Stimulated activated effector memory CD8-positive, alpha-beta T cell treated with anti-CD3 and anti-CD28 coated beads, Interleukin-12 subunit alpha, Interleukin-12 subunit beta, amount 100 ng/mL, for 72 hours (primary cell): ENCODE measurements at regions not wholly inside any gene's neighbourhood (a gene's known extent, or its start where the extent isn't known, plus 50 kb on each side); places are given as distances from the start of the nearest gene placed in this dataset.

Source experiments
- ATAC-seq: fragments of 150-1000 bp; cut with Tn5 transposase; 2 replicates; pipeline ENCODE4 v1.10.0; 2021
- DNase-seq, 2 donors: peaks; one replicate each; pipeline ENCODE4 v3.0.0; 2021 to 2022; ENCODE audit warnings: low spot score in 2 of 2
- H3K27ac Mint-ChIP-seq: one replicate; pipeline ENCODE4 v1.8.0; 2022; ENCODE audit warnings: mild to moderate bottlenecking, mixed read lengths
- H3K36me3 Mint-ChIP-seq: one replicate; pipeline ENCODE4 v1.8.0; 2022; ENCODE audit warnings: mild to moderate bottlenecking, mixed read lengths
- H3K4me1 Mint-ChIP-seq: one replicate; pipeline ENCODE4 v1.8.0; 2022; ENCODE audit warnings: mixed read lengths
- H3K4me3 Mint-ChIP-seq: one replicate; pipeline ENCODE4 v1.8.0; 2022; ENCODE audit warnings: mild to moderate bottlenecking, mixed read lengths
- H3K9me3 Mint-ChIP-seq: one replicate; pipeline ENCODE4 v1.8.0; 2022; ENCODE audit warnings: mixed read lengths

DNA sequence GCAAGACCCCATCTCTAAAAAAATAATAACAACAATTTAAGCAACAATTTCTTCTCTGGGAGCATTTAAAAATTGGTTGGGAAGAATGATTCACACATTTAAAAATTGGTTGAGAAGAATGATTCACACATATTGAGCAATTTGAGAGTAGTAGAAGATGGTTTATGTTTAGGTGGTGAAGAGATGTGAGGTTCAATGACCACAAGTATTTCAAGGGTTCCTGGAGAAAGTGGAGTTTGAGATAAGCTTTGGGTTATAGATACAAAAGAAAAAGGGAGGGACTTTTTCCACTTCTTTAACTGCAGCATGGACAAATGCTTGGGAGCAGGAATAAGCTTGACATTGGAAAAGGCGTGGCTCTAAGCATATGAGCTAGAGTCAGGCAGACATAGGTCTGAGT, 145.7 kb upstream of the NPHP3 start:
- Mint-ChIP-seq H3K4me1 (no peaks in the 10 kb centered on the region), H3K36me3 (no peaks in the 10 kb centered on the region), H3K27ac (no peak overlapping the region), H3K4me3 (no peak overlapping the region), H3K9me3 (no peaks in the 10 kb centered on the region)
- no peak for DNase-seq
- ATAC-seq = no peak

DNA sequence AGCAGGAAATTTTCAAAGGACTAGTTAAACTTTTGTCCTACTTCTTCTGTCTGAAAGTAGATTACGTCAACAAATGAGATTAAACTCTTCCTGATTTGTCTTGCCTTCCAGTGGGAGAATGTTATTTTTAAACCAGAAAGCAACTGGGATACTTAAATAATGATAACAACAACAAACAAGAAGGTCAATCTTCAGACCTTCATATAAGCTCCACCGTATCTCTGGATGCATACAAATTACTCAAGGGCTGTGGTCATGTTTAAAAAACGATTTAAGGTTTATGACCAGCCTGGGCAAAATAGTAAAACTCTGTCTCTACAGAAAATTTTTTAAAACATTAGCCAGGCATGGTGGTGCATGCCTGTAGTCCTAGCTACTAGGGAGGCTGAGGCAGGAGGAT, 145.3 kb upstream of the NPHP3 start:
- no peak for DNase-seq
- Mint-ChIP-seq H3K4me3 (no peak overlapping the region), H3K27ac (no peak overlapping the region), H3K36me3 (no peaks in the 10 kb centered on the region), H3K4me1 (no peaks in the 10 kb centered on the region), H3K9me3 (no peaks in the 10 kb centered on the region)
- no peak for ATAC-seq

DNA sequence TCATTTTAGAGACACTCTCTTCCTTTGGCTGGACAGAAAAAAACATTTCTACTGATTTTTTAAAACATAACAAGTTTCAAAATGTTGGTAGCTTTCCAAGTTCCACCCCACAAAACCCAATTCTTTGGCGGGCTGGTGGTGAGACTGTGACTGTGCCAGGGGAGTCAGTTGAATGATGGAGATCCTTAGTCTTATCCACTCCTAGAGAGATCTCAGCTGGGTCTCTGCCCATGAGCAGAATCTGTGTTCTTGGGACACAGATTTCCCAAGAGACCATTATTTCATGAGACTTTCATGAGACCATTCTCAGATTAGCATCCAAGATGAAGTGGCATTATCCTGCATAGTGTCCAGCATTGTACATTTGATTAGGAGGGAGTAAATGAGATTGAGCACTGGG, 135.1 kb upstream of the NPHP3 start:
- no peak overlapping the region for H3K27ac Mint-ChIP-seq
- no peaks in the 10 kb centered on the region for H3K9me3 Mint-ChIP-seq
- no peaks in the 10 kb centered on the region for H3K36me3 Mint-ChIP-seq
- no peak for ATAC-seq
- no peak overlapping the region for H3K4me3 Mint-ChIP-seq
- H3K4me1 Mint-ChIP-seq = no peaks in the 10 kb centered on the region
- DNase-seq = no peak

DNA sequence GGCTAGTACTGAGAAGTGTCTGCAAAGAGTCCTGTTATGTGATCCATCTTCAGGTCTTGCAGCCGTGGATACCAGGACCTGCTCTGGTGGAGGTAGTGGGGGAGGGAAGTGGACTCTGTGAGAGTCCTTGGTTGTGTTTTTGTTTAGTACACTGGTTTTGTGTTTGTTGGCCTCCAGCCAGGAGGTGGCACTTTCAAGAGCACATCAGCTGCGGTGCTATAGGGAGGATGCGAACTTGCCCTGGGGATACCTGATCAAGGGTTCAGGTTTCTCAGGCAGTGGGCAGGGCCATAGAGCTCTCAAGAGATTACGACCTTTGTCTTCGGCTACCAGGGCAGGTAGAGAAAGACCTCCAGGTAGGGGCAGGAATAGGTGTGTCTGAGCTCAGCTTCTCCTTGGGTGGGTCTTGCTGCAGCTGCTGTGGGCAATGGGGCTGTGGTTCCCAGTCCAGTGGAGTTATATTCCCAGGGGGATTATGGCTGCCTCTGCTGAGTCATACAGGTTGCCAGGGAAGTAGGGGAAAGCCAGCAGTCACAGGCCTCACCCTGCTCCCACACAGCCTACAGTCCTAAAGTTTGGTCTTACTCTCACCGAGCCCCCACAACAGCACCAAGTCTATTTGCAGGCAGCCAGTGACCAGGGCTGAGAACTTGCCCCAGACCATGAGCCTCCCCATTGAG, 132.8 kb upstream of the NPHP3 start:
- H3K27ac Mint-ChIP-seq = no peak overlapping the region
- ATAC-seq = no peak

DNA sequence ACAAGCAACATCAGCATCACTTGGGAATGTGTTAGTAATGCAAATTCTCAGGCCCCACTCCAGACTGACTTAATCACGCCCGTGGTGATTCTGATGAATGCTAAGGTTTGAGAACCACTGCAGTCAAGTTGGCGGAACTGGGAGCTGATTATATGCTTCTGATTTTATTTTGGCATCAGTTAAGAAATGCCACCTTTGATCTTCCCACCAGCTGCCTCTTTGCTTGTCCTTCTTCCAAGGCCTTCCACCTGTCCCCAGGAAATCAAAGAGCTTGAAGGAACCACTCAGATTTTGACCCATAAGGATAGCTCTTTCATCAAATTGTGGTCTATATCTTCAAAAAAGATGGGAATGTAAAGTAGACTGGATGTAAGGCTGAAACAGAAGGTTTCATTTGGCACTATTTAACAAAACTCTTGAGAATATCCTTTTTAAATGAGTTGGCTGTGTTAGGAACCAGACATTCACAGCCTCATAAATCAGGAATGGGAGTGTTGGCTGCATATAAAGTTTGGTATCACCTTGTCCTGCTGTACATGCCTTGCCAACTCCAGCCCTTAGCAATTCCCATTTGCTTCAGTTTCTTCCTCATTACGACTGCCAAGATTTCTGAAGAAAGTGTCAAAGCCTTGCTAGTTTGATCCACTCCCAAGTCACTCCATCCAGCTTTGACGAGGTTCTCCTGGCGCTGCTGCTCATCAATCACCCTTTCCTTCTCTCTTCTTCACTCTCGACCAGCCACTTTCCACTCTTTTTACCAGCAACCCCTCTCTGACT, 125.8 kb upstream of the NPHP3 start:
- H3K4me3 Mint-ChIP-seq = no peak overlapping the region
- H3K4me1 Mint-ChIP-seq = no peaks in the 10 kb centered on the region
- ATAC-seq (no peak), DNase-seq (no peak)
- no peaks in the 10 kb centered on the region for H3K9me3 Mint-ChIP-seq
- no peaks in the 10 kb centered on the region for H3K36me3 Mint-ChIP-seq
- H3K27ac Mint-ChIP-seq = no peak overlapping the region

More for the DNA sequence above, 132.8 kb upstream of the NPHP3 start:
- no peak for DNase-seq
- H3K4me1 Mint-ChIP-seq = no peaks in the 10 kb centered on the region
- H3K36me3 Mint-ChIP-seq = no peaks in the 10 kb centered on the region
- H3K4me3 Mint-ChIP-seq = no peak overlapping the region
- H3K9me3 Mint-ChIP-seq = no peaks in the 10 kb centered on the region

DNA sequence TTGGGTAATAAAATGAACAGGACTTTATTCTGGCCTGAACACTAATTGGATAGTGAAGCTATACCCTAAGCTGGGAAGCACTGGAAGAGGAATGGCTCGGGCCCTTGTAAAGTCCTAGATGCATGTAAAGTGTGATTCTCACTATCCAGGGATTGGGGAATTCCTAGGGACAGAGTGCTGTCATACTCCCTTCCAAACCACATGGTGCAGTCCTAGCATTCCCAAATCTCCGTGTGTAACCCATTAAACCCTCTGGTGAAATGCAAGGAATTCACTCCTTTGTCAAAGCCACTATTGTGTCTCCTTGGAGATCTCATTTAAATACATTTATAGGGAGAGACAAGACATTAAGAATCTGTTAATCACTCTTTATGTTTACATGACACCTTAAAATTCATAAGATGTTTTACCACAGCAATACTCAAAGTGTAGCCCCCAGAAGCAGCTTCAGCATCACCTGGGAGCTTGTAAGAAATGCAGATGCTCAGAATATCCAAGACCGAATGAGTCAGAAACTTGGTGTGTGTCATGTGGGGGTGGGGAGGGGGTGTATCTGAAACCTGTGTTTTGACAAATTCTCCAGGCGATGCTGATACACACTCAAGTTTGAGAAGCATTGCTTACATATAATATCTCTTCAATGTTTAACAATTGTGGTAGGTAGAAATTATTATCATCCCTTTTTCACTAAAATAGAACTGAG, 121.8 kb upstream of the NPHP3 start:
- DNase-seq (no peak), ATAC-seq (no peak)
- Mint-ChIP-seq H3K9me3 (no peaks in the 10 kb centered on the region), H3K36me3 (no peaks in the 10 kb centered on the region), H3K4me1 (no peaks in the 10 kb centered on the region), H3K4me3 (no peak overlapping the region), H3K27ac (no peak overlapping the region)

DNA sequence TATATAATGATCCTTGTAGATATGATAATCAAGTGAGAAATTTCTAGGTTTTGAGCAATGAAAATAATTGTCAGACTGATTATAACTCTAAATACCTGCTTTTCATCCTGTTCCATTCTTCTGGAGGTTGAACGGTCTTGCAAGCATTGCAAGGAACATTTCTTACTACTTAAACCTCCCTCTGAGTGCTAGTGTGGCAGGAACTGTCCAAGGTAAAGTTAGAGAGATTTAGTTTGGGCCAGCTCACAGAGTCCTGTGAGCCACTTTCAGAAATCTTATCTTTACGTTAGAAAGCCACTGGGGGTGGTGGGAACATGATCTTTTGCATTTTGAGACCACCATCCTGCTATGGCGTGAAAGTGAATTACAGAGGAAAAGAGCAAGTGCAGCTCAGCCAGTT, 121.1 kb upstream of the NPHP3 start:
- no peak for ATAC-seq
- Mint-ChIP-seq H3K9me3 (no peaks in the 10 kb centered on the region), H3K4me3 (no peak overlapping the region), H3K36me3 (no peaks in the 10 kb centered on the region), H3K4me1 (no peaks in the 10 kb centered on the region), H3K27ac (no peak overlapping the region)
- no peak for DNase-seq

DNA sequence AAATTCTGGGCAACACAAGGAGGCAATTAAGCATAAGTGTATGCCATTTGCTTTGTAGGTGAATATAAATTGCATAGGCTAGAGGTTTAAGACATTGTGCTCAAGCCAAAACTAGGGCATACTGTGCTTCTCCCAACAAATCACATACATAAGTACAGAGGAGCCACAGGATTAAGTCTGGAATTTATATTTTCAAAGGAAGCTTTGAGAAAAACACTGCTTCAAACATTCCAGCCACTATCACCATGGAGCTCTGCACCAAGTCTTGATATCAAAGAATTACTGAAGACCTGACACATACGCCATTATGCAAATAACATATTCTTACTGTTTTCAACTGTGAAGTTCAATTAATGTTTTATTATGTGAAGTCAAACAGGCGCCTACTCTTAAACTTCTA, 119.4 kb upstream of the NPHP3 start:
- Mint-ChIP-seq H3K27ac (no peak overlapping the region), H3K36me3 (no peaks in the 10 kb centered on the region), H3K9me3 (no peaks in the 10 kb centered on the region), H3K4me1 (no peaks in the 10 kb centered on the region), H3K4me3 (no peak overlapping the region)
- no peak for ATAC-seq
- no peak for DNase-seq

DNA sequence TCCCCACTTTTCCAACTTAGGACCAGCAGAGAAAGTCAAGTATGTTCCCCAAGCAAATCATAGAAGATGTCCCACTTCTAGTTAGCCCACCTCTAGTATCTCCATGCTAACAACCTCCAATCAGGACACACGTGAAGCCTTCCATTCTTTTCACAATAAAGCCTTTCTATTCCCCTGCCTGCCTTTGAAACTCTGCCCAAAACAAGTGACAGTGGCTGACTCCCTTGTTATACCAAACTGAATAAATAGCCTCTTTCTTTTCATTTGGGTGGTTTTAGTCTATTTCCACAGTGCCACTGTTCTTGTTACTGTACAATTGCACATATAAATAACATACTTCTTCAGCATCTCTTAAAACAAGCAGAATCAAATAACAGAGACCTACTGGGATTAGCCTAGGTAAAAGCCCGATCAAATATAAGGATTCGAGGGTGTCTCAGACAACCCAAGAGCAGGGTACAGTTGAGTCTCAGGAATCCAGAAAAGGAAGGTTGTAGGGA, 118.0 kb upstream of the NPHP3 start:
- H3K4me3 Mint-ChIP-seq = no peak overlapping the region
- ATAC-seq = no peak

DNA sequence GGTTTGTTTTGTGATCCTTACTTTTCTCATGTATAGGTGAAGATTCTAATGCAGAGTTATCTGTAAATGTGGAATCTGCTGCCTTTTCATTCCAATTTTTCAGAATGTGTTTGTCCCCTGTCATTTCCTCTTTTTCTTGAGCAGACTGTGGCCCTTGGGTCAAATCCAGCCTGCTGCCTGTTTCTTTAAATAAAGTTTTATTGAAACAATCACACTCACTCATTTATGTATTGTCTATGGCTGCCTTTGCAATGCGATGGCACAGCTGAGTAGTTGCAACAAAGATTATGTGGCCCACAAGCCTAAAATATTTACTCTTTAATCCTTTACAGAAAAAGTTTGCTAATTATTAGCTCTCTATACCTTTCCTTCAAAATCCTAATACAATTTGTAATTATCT, 116.3 kb upstream of the NPHP3 start:
- H3K9me3 Mint-ChIP-seq = no peaks in the 10 kb centered on the region
- H3K36me3 Mint-ChIP-seq = no peaks in the 10 kb centered on the region
- H3K4me1 Mint-ChIP-seq = no peaks in the 10 kb centered on the region
- no peak overlapping the region for H3K27ac Mint-ChIP-seq
- ATAC-seq (no peak), DNase-seq (no peak)
- H3K4me3 Mint-ChIP-seq = no peak overlapping the region

More for the DNA sequence above, 118.0 kb upstream of the NPHP3 start:
- no peaks in the 10 kb centered on the region for H3K4me1 Mint-ChIP-seq
- H3K9me3 Mint-ChIP-seq = no peaks in the 10 kb centered on the region
- DNase-seq = no peak
- no peak overlapping the region for H3K27ac Mint-ChIP-seq
- no peaks in the 10 kb centered on the region for H3K36me3 Mint-ChIP-seq

DNA sequence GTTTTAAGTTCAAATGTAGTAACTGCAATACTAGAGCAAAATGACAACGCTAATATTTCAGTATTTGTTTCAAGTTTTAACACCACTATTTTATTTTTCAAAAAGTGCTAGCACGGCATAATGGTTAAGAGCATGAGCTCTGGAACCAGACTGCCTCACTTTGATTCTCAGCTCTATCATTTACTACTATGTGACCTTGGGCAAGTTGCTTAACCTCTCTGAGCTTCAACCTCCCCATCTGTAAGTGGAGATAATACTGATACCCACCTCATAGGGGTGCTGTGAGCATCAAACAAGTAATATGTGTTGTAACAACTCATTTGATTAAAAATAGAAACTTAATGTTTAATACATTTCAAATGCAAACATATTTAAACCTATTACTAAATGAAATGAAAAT, 115.4 kb upstream of the NPHP3 start:
- no peak overlapping the region for H3K27ac Mint-ChIP-seq
- H3K4me3 Mint-ChIP-seq = no peak overlapping the region
- H3K4me1 Mint-ChIP-seq = no peaks in the 10 kb centered on the region
- no peaks in the 10 kb centered on the region for H3K36me3 Mint-ChIP-seq
- no peak for ATAC-seq
- no peak for DNase-seq
- no peaks in the 10 kb centered on the region for H3K9me3 Mint-ChIP-seq

DNA sequence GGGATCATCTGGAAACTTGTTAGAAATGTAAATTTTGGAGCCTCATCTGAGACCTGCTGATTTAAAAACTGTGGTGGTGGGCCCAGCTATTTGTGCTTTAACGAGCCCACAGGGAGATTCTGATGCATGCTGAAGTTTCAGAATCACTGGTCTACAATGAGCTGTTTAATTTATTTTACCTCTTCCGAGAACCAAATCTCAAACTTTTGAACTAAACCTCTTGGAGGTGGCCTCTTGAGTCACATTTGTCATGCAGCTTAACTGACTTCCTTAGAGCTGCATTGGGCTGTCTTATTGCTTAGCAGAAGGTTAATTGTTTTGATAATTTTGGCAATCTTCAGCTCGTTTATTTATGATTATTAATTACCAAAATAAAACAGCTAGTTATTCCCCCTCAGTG, 112.1 kb upstream of the NPHP3 start:
- Mint-ChIP-seq H3K4me1 (no peaks in the 10 kb centered on the region), H3K27ac (no peak overlapping the region), H3K4me3 (no peak overlapping the region), H3K36me3 (no peaks in the 10 kb centered on the region), H3K9me3 (no peaks in the 10 kb centered on the region)
- DNase-seq (no peak), ATAC-seq (no peak)

DNA sequence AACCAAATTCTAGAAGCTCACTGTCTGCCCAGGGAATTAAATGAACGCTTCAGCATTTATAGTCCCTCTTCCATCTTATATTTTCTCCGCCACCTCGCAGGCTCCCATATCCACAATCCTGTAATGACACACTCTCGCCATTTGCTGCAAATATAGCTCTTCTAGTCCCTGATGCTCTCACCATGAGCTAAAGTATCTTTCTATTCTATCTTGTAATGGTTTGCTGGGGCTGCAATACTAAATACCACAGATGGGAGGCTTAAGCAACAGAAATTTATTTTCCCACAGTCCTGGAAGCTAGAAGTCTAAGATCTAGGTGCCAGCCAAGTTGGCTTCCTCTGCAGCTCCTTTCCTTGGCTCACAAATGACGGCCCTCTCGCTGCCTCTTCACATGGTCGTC, 106.9 kb upstream of the NPHP3 start:
- Mint-ChIP-seq H3K9me3 (no peaks in the 10 kb centered on the region), H3K4me3 (no peak overlapping the region), H3K4me1 (no peaks in the 10 kb centered on the region), H3K36me3 (no peaks in the 10 kb centered on the region), H3K27ac (no peak overlapping the region)
- ATAC-seq (no peak), DNase-seq (no peak)

DNA sequence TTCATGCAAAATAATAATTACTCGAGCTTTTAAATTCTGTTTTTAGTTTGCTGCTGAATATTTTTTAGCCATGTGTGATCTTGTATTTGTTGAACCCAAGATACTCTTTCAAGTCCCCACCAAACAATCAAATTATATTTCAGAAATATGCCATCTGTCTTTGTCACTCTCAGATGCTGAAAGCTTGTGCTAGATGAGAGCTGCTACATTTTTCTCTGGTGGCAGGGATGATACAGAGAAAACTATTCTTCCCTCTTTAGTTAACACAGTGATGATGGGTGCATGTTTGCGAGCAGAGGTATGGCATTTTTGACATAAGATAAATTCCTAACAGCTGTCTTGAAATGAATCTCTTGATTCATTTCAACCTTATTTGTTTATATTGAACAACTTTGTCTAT, 100.6 kb upstream of the NPHP3 start:
- Mint-ChIP-seq H3K9me3 (no peaks in the 10 kb centered on the region), H3K4me3 (no peak overlapping the region), H3K27ac (no peak overlapping the region), H3K36me3 (no peaks in the 10 kb centered on the region), H3K4me1 (no peaks in the 10 kb centered on the region)
- DNase-seq = no peak
- ATAC-seq = no peak

DNA sequence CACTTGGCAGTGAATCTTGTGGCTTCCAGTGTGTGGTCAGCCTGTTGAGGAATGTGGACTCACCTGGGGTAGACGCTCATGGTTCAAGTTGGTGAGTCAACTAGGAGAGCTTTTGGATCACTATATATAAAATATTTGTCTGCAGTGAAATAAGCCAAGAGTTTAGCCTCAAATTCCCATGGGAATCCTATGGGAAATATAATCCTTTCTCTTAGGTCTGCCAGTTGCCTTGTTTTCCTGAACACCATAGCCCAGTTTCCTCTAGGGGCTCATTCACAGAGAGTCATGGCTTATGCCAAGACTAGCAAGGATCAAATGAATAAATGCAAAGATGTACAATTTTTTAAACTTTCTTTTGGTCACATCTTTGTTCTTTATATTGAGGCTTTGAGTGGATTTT, 100.1 kb upstream of the NPHP3 start:
- H3K9me3 Mint-ChIP-seq = peaks cover under 1% of the 10 kb centered on the region
- DNase-seq (no peak), ATAC-seq (no peak)
- H3K4me1 Mint-ChIP-seq = no peaks in the 10 kb centered on the region
- no peak overlapping the region for H3K27ac Mint-ChIP-seq
- no peaks in the 10 kb centered on the region for H3K36me3 Mint-ChIP-seq
- no peak overlapping the region for H3K4me3 Mint-ChIP-seq

DNA sequence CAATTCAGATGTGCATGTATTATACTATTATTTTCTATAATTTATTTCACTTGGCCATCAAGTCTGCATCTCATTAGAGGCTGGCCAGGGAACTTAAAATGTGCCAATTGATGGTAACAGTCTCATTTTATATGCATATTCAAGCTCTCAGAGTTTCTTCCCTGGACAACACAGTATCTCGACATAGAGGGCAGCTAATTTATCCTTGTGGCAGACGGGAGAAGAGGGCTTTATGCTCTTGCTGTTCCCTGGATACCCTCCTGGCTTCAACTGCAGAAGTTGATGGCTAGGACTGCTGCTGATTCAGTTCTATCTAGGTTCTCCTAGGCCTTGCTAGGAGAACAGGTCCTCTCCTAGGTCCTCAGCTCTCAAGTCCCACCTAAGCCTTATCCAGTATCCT, 99.1 kb upstream of the NPHP3 start:
- Mint-ChIP-seq H3K9me3 (peaks cover 3% of the 10 kb centered on the region), H3K4me1 (no peaks in the 10 kb centered on the region), H3K4me3 (no peak overlapping the region), H3K36me3 (no peaks in the 10 kb centered on the region), H3K27ac (no peak overlapping the region)
- ATAC-seq (no peak), DNase-seq (no peak)
